Naive B cell (primary cell): ENCODE measurements at regions not wholly inside any gene's neighbourhood (a gene's known extent, or its start where the extent isn't known, plus 50 kb on each side); places are given as distances from the start of the nearest gene placed in this dataset.
A peak's percentile ranks its signal among the peaks of the same experiment; 100 is the strongest.
"Not testable (repeated sequence)": the region's sequence is repeated elsewhere in the genome, so short reads cannot be mapped to it uniquely, and the experiment has no call there.

Experiments used
- ATAC-seq, 2 donors: fragments of 150-1000 bp; cut with Tn5 transposase; 2 replicates each; pipeline ENCODE4 v1.10.0; 2021; ENCODE audit warnings: low read depth in 2 of 2, mild to moderate bottlenecking in 2 of 2, moderate library complexity in 2 of 2
- DNase-seq: peaks from one replicate; pipeline ENCODE4 v3.0.0; 2022
- H3K27ac Mint-ChIP-seq, 6 donors: one replicate each; pipeline ENCODE4 v1.8.0; 2020 to 2022; ENCODE audit warnings: mild to moderate bottlenecking in 6 of 6, mixed read lengths in 6 of 6, moderate library complexity in 5 of 6, inconsistent platforms in 2 of 6
- H3K27me3 Mint-ChIP-seq, 3 donors: one replicate each; pipeline ENCODE4 v1.8.0; 2021 to 2022; ENCODE audit warnings: mixed read lengths in 3 of 3, mild to moderate bottlenecking in 1 of 3
- H3K36me3 Mint-ChIP-seq, 2 donors: one replicate each; pipeline ENCODE4 v1.8.0; 2020 to 2022; ENCODE audit warnings: mixed read lengths in 2 of 2, inconsistent platforms in 1 of 2, mild to moderate bottlenecking in 1 of 2
- H3K4me1 Mint-ChIP-seq, 3 donors: one replicate each; pipeline ENCODE4 v1.8.0; 2020 to 2022; ENCODE audit warnings: mixed read lengths in 3 of 3, inconsistent platforms in 1 of 3, mild to moderate bottlenecking in 1 of 3, moderate library complexity in 1 of 3
- H3K4me3 Mint-ChIP-seq, 8 donors: one replicate each; pipeline ENCODE4 v1.8.0; 2020 to 2022; ENCODE audit warnings: mild to moderate bottlenecking in 8 of 8, mixed read lengths in 8 of 8, moderate library complexity in 8 of 8, inconsistent platforms in 2 of 8
- H3K9me3 Mint-ChIP-seq, 7 donors: one replicate each; pipeline ENCODE4 v1.8.0; 2020 to 2022; ENCODE audit warnings: mixed read lengths in 7 of 7, mild to moderate bottlenecking in 5 of 7, inconsistent platforms in 2 of 7, moderate library complexity in 1 of 7

GRCh38 chr9:16063241-16063591 lies 510.4 kb downstream of the CCDC171 start:
- DNase-seq = no peak
- Mint-ChIP-seq H3K4me1 (no peaks in the 10 kb centered on the region), H3K9me3 (peaks cover 0 to 18% (median 3%) of the 10 kb centered on the region in 7 donors), H3K27ac (no peak overlapping the region), H3K36me3 (no peaks in the 10 kb centered on the region), H3K4me3 (no peak overlapping the region), H3K27me3 (no peaks in the 10 kb centered on the region)
- ATAC-seq = no peak

GRCh38 chr9:16064771-16065170 lies 511.9 kb downstream of the CCDC171 start:
- no peak overlapping the region for H3K4me3 Mint-ChIP-seq

GRCh38 chr9:16066201-16066600 lies 513.4 kb downstream of the CCDC171 start:
- H3K4me3 Mint-ChIP-seq, DNase-seq, H3K4me1 Mint-ChIP-seq, H3K36me3 Mint-ChIP-seq, H3K27ac Mint-ChIP-seq, H3K27me3 Mint-ChIP-seq, ATAC-seq: not testable (repeated sequence)
- H3K9me3 Mint-ChIP-seq = peaks cover 1 to 12% (median 4%) of the 10 kb centered on the region in 7 donors

More at GRCh38 chr9:16064771-16065170, 511.9 kb downstream of the CCDC171 start:
- no peak overlapping the region for H3K27ac Mint-ChIP-seq
- H3K27me3 Mint-ChIP-seq = no peaks in the 10 kb centered on the region
- H3K36me3 Mint-ChIP-seq = no peaks in the 10 kb centered on the region
- ATAC-seq (no peak), DNase-seq (no peak)
- peaks cover 1 to 18% (median 4%) of the 10 kb centered on the region in 7 donors for H3K9me3 Mint-ChIP-seq
- H3K4me1 Mint-ChIP-seq = no peaks in the 10 kb centered on the region

- no peaks in the 10 kb centered on the region for H3K36me3 Mint-ChIP-seq
- H3K4me3 Mint-ChIP-seq = no peak overlapping the region
- no peaks in the 10 kb centered on the region for H3K4me1 Mint-ChIP-seq
- peaks cover 1 to 15% (median 4%) of the 10 kb centered on the region in 7 donors for H3K9me3 Mint-ChIP-seq
- no peaks in the 10 kb centered on the region for H3K27me3 Mint-ChIP-seq
- ATAC-seq (no peak), DNase-seq (no peak)
- no peak overlapping the region for H3K27ac Mint-ChIP-seq
Measured at GRCh38 chr9:16068476-16068875, 515.6 kb downstream of the CCDC171 start.

- Mint-ChIP-seq H3K4me3 (no peak overlapping the region), H3K4me1 (no peaks in the 10 kb centered on the region), H3K9me3 (peaks cover 0 to 15% (median 4%) of the 10 kb centered on the region in 7 donors), H3K36me3 (no peaks in the 10 kb centered on the region), H3K27me3 (no peaks in the 10 kb centered on the region), H3K27ac (no peak overlapping the region)
- ATAC-seq (no peak), DNase-seq (no peak)
Measured at GRCh38 chr9:16069249-16069648, 516.4 kb downstream of the CCDC171 start.

GRCh38 chr9:16069671-16070454 lies 517.0 kb downstream of the CCDC171 start:
- Mint-ChIP-seq H3K36me3 (no peaks in the 10 kb centered on the region), H3K27ac (peak overlapping the region in 1 of 6 donors; percentile 22), H3K9me3 (peaks cover 0 to 15% (median 4%) of the 10 kb centered on the region in 7 donors), H3K4me3 (no peak overlapping the region), H3K27me3 (no peaks in the 10 kb centered on the region), H3K4me1 (no peaks in the 10 kb centered on the region)
- no peak for ATAC-seq
- DNase-seq = no peak

GRCh38 chr9:16070455-16071145 lies 517.8 kb downstream of the CCDC171 start:
- H3K4me3 Mint-ChIP-seq = no peak overlapping the region
- H3K27ac Mint-ChIP-seq = no peak overlapping the region
- no peaks in the 10 kb centered on the region for H3K36me3 Mint-ChIP-seq
- DNase-seq = no peak
- H3K4me1 Mint-ChIP-seq = no peaks in the 10 kb centered on the region
- no peak for ATAC-seq
- peaks cover 0 to 19% (median 4%) of the 10 kb centered on the region in 7 donors for H3K9me3 Mint-ChIP-seq
- H3K27me3 Mint-ChIP-seq = no peaks in the 10 kb centered on the region

- DNase-seq (no peak), ATAC-seq (no peak)
- Mint-ChIP-seq H3K27me3 (no peaks in the 10 kb centered on the region), H3K4me3 (no peak overlapping the region), H3K9me3 (peaks cover 0 to 19% (median 4%) of the 10 kb centered on the region in 7 donors), H3K4me1 (no peaks in the 10 kb centered on the region), H3K36me3 (no peaks in the 10 kb centered on the region), H3K27ac (no peak overlapping the region)
Measured at GRCh38 chr9:16071400-16071799, 518.6 kb downstream of the CCDC171 start.

GRCh38 chr9:16074963-16075362 lies 522.1 kb downstream of the CCDC171 start:
- no peak for DNase-seq
- Mint-ChIP-seq H3K4me3 (no peak overlapping the region), H3K36me3 (no peaks in the 10 kb centered on the region), H3K27ac (no peak overlapping the region), H3K9me3 (peaks cover 0 to 12% (median 2%) of the 10 kb centered on the region in 7 donors), H3K27me3 (no peaks in the 10 kb centered on the region), H3K4me1 (no peaks in the 10 kb centered on the region)
- no peak for ATAC-seq

GRCh38 chr9:16075696-16076095 lies 522.9 kb downstream of the CCDC171 start:
- ATAC-seq = no peak
- no peak overlapping the region for H3K4me3 Mint-ChIP-seq
- H3K4me1 Mint-ChIP-seq = no peaks in the 10 kb centered on the region
- no peaks in the 10 kb centered on the region for H3K27me3 Mint-ChIP-seq
- H3K27ac Mint-ChIP-seq = no peak overlapping the region
- DNase-seq = no peak
- no peaks in the 10 kb centered on the region for H3K36me3 Mint-ChIP-seq
- peaks cover 0 to 16% (median 2%) of the 10 kb centered on the region in 7 donors for H3K9me3 Mint-ChIP-seq

- no peaks in the 10 kb centered on the region for H3K36me3 Mint-ChIP-seq
- H3K9me3 Mint-ChIP-seq = peaks cover 0 to 16% (median 2%) of the 10 kb centered on the region in 7 donors
- H3K4me1 Mint-ChIP-seq = no peaks in the 10 kb centered on the region
- DNase-seq (no peak), ATAC-seq (no peak)
- H3K27me3 Mint-ChIP-seq = no peaks in the 10 kb centered on the region
- H3K4me3 Mint-ChIP-seq = no peak overlapping the region
- H3K27ac Mint-ChIP-seq = peak overlapping the region in 1 of 6 donors; percentile 68
Measured at GRCh38 chr9:16076511-16076910, 523.7 kb downstream of the CCDC171 start.

GRCh38 chr9:16082796-16083195 lies 530.0 kb downstream of the CCDC171 start:
- no peaks in the 10 kb centered on the region for H3K4me1 Mint-ChIP-seq
- H3K4me3 Mint-ChIP-seq = no peak overlapping the region
- H3K36me3 Mint-ChIP-seq = no peaks in the 10 kb centered on the region
- peaks cover 0 to 18% (median 5%) of the 10 kb centered on the region in 7 donors for H3K9me3 Mint-ChIP-seq
- no peak for DNase-seq
- no peaks in the 10 kb centered on the region for H3K27me3 Mint-ChIP-seq
- ATAC-seq = no peak
- no peak overlapping the region for H3K27ac Mint-ChIP-seq

- Mint-ChIP-seq H3K4me1 (no peaks in the 10 kb centered on the region), H3K27me3 (no peaks in the 10 kb centered on the region), H3K27ac (no peak overlapping the region), H3K4me3 (no peak overlapping the region), H3K36me3 (no peaks in the 10 kb centered on the region), H3K9me3 (peaks cover 0 to 20% (median 7%) of the 10 kb centered on the region in 7 donors)
- DNase-seq (no peak), ATAC-seq (no peak)
Measured at GRCh38 chr9:16085167-16085726, 532.4 kb downstream of the CCDC171 start.
